ENCODE measurements at regions not wholly inside any gene's neighbourhood (a gene's known extent, or its start where the extent isn't known, plus 50 kb on each side); places are given as distances from the start of the nearest gene placed in this dataset.

GRCh38 chr5:163205645-163206044 lies 231.8 kb upstream of the CCNG1 start:
- TF ChIP-seq POLR2AphosphoS5 (IDR thresholded peaks at IDR 0.05; ENCODE audit: low read depth, low read length): no peak

DNA sequence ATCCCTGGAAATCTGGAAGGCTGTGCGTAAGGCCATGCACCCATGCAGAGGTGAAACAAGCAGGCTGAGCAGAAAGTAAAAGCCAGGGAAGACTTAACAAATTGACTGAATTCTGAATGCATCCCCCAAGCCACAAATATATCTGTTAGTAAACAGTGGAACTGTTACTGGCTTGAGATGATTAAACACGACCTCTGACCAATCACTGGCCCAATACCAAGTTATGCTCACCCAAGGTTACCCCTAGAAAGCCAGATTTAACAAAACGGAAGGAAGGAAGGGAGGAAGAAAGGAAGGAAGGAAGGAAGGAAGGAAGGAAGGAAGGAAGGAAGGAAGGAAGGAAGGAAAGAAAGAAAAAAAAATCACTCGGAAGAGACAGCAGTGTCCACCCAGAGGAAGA lies 215.8 kb upstream of the CCNG1 start:
- no peak for TF ChIP-seq FOXP2 (optimal IDR thresholded peaks at IDR 0.05; ENCODE audit: borderline replicate concordance, extremely low read depth, extremely low read length, insufficient read depth)
- TF ChIP-seq REST (IDR thresholded peaks at IDR 0.05; ENCODE audit: insufficient read depth in 1 of 2, low read depth in 2 of 2, low read length in 2 of 2): no peak
- no peak for TF ChIP-seq SIN3A (IDR thresholded peaks at IDR 0.05; ENCODE audit: borderline replicate concordance, insufficient read depth, low read length)
- TF ChIP-seq POLR2AphosphoS5 (IDR thresholded peaks at IDR 0.05; ENCODE audit: low read depth, low read length): no peak
- TF ChIP-seq TAF1 (IDR thresholded peaks at IDR 0.05; ENCODE audit: borderline replicate concordance, insufficient read depth, low read length): no peak

DNA sequence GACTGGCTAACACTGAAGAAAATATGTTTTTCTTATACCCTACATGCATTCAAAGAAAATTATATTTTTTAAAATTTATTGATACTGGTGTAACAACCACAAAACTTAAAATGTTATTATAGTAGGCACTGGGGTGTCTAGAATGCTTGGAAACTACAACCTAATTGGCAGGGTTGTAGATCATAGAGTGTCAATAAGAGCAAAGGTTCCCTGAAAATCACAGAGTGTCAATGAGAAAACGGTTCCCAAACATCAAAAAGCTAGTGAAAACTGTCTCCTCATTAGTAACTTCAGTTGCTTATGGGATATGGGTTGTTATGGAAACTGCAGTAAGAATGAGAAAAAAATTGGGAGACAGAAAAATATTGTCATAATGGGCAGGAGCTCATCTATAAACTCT lies 214.4 kb upstream of the CCNG1 start:
- no peak for TF ChIP-seq REST (IDR thresholded peaks at IDR 0.05; ENCODE audit: insufficient read depth in 1 of 2, low read depth in 2 of 2, low read length in 2 of 2)
- TF ChIP-seq FOXP2 (optimal IDR thresholded peaks at IDR 0.05; ENCODE audit: borderline replicate concordance, extremely low read depth, extremely low read length, insufficient read depth): no peak
- TF ChIP-seq POLR2AphosphoS5 (IDR thresholded peaks at IDR 0.05; ENCODE audit: low read depth, low read length): no peak
- TF ChIP-seq SIN3A (IDR thresholded peaks at IDR 0.05; ENCODE audit: borderline replicate concordance, insufficient read depth, low read length): no peak
- no peak for TF ChIP-seq TAF1 (IDR thresholded peaks at IDR 0.05; ENCODE audit: borderline replicate concordance, insufficient read depth, low read length)

DNA sequence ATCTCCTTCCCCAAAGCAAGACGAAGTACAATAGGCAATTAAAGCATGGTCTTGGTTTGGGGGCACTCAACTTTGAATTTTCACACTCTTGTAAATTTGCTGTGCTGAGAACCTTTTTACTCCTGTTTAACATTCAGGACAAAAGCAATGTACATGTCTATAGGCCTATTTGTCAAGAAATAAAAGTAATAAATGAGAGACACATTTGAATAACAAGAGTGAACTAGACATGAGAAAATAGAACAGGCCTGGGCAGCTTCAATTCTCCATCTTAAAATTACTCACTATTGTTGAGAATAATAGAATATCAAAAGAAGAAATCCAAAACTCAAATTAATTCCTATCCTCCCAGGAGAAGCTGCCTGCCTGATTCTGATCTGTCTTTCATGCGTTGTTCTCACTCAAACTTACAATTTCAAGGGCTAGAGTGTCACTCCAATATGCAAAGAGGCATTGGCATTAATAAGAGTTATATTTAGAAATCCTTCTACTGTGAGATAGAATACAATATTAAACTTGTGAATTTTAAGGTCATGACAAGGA lies 192.9 kb upstream of the CCNG1 start:
- TF ChIP-seq SIN3A (IDR thresholded peaks at IDR 0.05; ENCODE audit: borderline replicate concordance, insufficient read depth, low read length) (no peak), POLR2AphosphoS5 (IDR thresholded peaks at IDR 0.05; ENCODE audit: low read depth, low read length) (no peak), REST (IDR thresholded peaks at IDR 0.05; ENCODE audit: insufficient read depth in 1 of 2, low read depth in 2 of 2, low read length in 2 of 2) (no peak), FOXP2 (optimal IDR thresholded peaks at IDR 0.05; ENCODE audit: borderline replicate concordance, extremely low read depth, extremely low read length, insufficient read depth) (no peak), TAF1 (IDR thresholded peaks at IDR 0.05; ENCODE audit: borderline replicate concordance, insufficient read depth, low read length) (no peak)

DNA sequence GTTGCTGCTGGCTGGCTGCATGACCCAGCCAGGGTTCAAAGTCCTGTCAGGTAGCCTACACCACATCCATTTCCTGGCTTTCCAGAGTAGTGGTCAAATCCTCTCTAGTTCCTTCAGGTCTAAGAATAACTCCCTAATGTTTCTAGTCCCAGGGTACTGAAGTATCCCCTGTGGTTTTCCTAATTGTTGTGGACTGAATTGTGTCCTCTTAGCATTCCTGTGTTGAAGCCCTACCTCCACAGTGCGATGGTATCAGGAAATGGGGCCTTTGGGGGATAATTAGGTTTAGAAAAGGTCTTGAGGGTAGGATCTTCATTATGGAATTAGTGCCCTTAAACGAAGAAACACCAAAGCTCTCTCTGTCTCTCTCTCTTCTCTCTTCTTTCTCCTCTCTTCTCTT lies 191.8 kb upstream of the CCNG1 start:
- TF ChIP-seq SIN3A (IDR thresholded peaks at IDR 0.05; ENCODE audit: borderline replicate concordance, insufficient read depth, low read length) (no peak), POLR2AphosphoS5 (IDR thresholded peaks at IDR 0.05; ENCODE audit: low read depth, low read length) (no peak), FOXP2 (optimal IDR thresholded peaks at IDR 0.05; ENCODE audit: borderline replicate concordance, extremely low read depth, extremely low read length, insufficient read depth) (no peak), REST (IDR thresholded peaks at IDR 0.05; ENCODE audit: insufficient read depth in 1 of 2, low read depth in 2 of 2, low read length in 2 of 2) (no peak), TAF1 (IDR thresholded peaks at IDR 0.05; ENCODE audit: borderline replicate concordance, insufficient read depth, low read length) (no peak)
